Endothelial cell of umbilical vein (primary cell): ENCODE measurements at regions not wholly inside any gene's neighbourhood (a gene's known extent, or its start where the extent isn't known, plus 50 kb on each side); places are given as distances from the start of the nearest gene placed in this dataset.

Source experiments
- BruUV-seq: library from RNA; stranded (reverse); fragments of 400-500 nt; replicated peaks from 2 replicates; lab custom pipeline; 2021; lab: Mats Ljungman, UMichigan
- CTCF ChIA-PET: fragments of 300-600, 350-600 bp; sonication (Branson Sonifier 250); formaldehyde crosslinking; loops from one replicate; lab custom pipeline; 2021; ENCODE audit warnings: antibody characterized with exemption, inconsistent platforms; lab: Charles Lee
- POLR2A ChIA-PET: fragments of 300-600, 350-600 bp; sonication (Branson Sonifier 250); formaldehyde crosslinking; loops from one replicate; lab custom pipeline; 2021; ENCODE audit warnings: antibody characterized with exemption, inconsistent platforms; lab: Charles Lee
- DNase-seq: peaks from one replicate; pipeline ENCODE4 v3.0.0-alpha.2; 2011; ENCODE audit warnings: low read depth, low spot score
- FAIRE-seq: peaks from 2 replicates; lab custom pipeline; 2011; peaks lifted over from hg19 to GRCh38; lab: Jason Lieb, UNC
- H2AFZ ChIP-seq: 2 replicates; pipeline ENCODE4 v1.6.0; 2012; ENCODE audit warnings: low read depth, low read length, control low read depth, inconsistent platforms
- H3K27ac ChIP-seq: 2 replicates; pipeline ENCODE4 v1.5.1; 2011; ENCODE audit warnings: low read depth, mild to moderate bottlenecking, control low read depth, low read length, moderate library complexity; ENCODE audit not compliant: insufficient read depth
- H3K27me3 ChIP-seq, 2 experiments: 2 replicates each; pipeline versions ENCODE4 v1.6.0 to v1.6.1; 2011; ENCODE audit warnings: low read length in 2 of 2, mixed read lengths in 1 of 2; ENCODE audit not compliant: control insufficient read depth in 2 of 2, insufficient read depth in 2 of 2
- H3K36me3 ChIP-seq, 2 experiments: 2 replicates in 1 of 2; 3 replicates in 1 of 2; pipeline ENCODE4 v1.5.1; 2011; ENCODE audit warnings: low read length in 2 of 2, mild to moderate bottlenecking in 1 of 2, moderate library complexity in 1 of 2; ENCODE audit not compliant: control insufficient read depth in 2 of 2, insufficient read depth in 2 of 2; ENCODE audit errors: extremely low read depth in 1 of 2
- H3K4me1 ChIP-seq: 3 replicates; pipeline ENCODE4 v1.5.1; 2011; ENCODE audit warnings: mild to moderate bottlenecking, low read length; ENCODE audit not compliant: control insufficient read depth, insufficient read depth; ENCODE audit errors: extremely low read depth
- H3K4me2 ChIP-seq: 2 replicates; pipeline ENCODE4 v1.6.1; 2011; ENCODE audit warnings: low read length, control low read depth, mixed read lengths; ENCODE audit not compliant: insufficient read depth
- H3K4me3 ChIP-seq, 3 experiments: fragments of 200-600 bp in 1 of 3; sonication (generic), shearing (Covaris generic) in 1 of 3; replicated peaks in 1 of 3; 2 replicates each; pipeline ENCODE4 v1.5.1; 2011 to 2016; ENCODE audit warnings: control low read depth in 3 of 3, low read length in 3 of 3, mild to moderate bottlenecking in 2 of 3, inconsistent platforms in 1 of 3, low read depth in 1 of 3, moderate library complexity in 1 of 3; ENCODE audit not compliant: insufficient read depth in 1 of 3
- H3K79me2 ChIP-seq: 2 replicates; pipeline ENCODE4 v1.6.0; 2012; ENCODE audit warnings: low read length, inconsistent platforms; ENCODE audit not compliant: control insufficient read depth, insufficient read depth
- H3K9ac ChIP-seq: replicated peaks from 2 replicates; pipeline ENCODE3; 2011; ENCODE audit warnings: low read length, control low read depth; ENCODE audit not compliant: insufficient read depth; ENCODE audit errors: extremely low read depth
- H3K9me1 ChIP-seq: replicated peaks from 3 replicates; pipeline ENCODE4 v1.6.0; 2011; ENCODE audit warnings: mild to moderate bottlenecking, low read length; ENCODE audit not compliant: control insufficient read depth, insufficient read depth; ENCODE audit errors: extremely low read depth
- H3K9me3 ChIP-seq: replicated peaks from 2 replicates; pipeline ENCODE4 v1.5.1; 2012; ENCODE audit warnings: low read length, inconsistent platforms; ENCODE audit not compliant: control insufficient read depth, insufficient read depth
- H4K20me1 ChIP-seq: replicated peaks from 2 replicates; pipeline ENCODE3; 2011; ENCODE audit warnings: mild to moderate bottlenecking, low read length; ENCODE audit not compliant: control insufficient read depth, insufficient read depth; ENCODE audit errors: extremely low read depth
- CTCF ChIP-seq, 2 donors: IDR thresholded peaks; 1 replicate in 1 of 2; 2 replicates in 1 of 2; pipeline ENCODE4 v1.5.1; 2011; ENCODE audit warnings: low read length in 2 of 2, mild to moderate bottlenecking in 2 of 2, moderate library complexity in 2 of 2, control low read depth in 1 of 2, inconsistent platforms in 1 of 2, low read depth in 1 of 2; ENCODE audit not compliant: insufficient read depth in 1 of 2; ENCODE audit errors: extremely low read depth in 1 of 2
- EZH2 ChIP-seq: IDR thresholded peaks from 2 replicates; pipeline ENCODE4 v1.6.1; 2012; ENCODE audit warnings: borderline replicate concordance, low read depth, mild to moderate bottlenecking, moderate library complexity, low read length, inconsistent platforms; ENCODE audit not compliant: severe bottlenecking
- FOS ChIP-seq: IDR thresholded peaks from 2 replicates; pipeline ENCODE4 v1.6.1; 2011; ENCODE audit warnings: mild to moderate bottlenecking, low read length, moderate library complexity, borderline replicate concordance; ENCODE audit not compliant: insufficient read depth
- GATA2 ChIP-seq: IDR thresholded peaks from 2 replicates; pipeline ENCODE4 v1.7.0; 2011; ENCODE audit warnings: low read depth, mild to moderate bottlenecking, moderate library complexity, mixed read lengths, low read length; ENCODE audit not compliant: insufficient read length, insufficient read depth
- JUN ChIP-seq: IDR thresholded peaks from 2 replicates; pipeline ENCODE4 v1.6.1; 2011; ENCODE audit warnings: borderline replicate concordance, low read depth; ENCODE audit not compliant: insufficient read length, insufficient read depth
- MYC ChIP-seq: IDR thresholded peaks from one replicate; pipeline ENCODE4 v1.6.1; 2011; ENCODE audit warnings: mild to moderate bottlenecking, low read depth, low read length
- POLR2A ChIP-seq: IDR thresholded peaks from 2 replicates; pipeline ENCODE4 v1.6.1; 2012; ENCODE audit warnings: low read depth, mild to moderate bottlenecking, control low read depth, low read length
- POLR2AphosphoS5 ChIP-seq: IDR thresholded peaks from 2 replicates; pipeline ENCODE4 v1.6.1; 2012; ENCODE audit warnings: low read depth, mild to moderate bottlenecking, control low read depth, low read length, moderate library complexity; ENCODE audit not compliant: insufficient read depth
- dilution Hi-C: fragments of 300-500 bp; cut with MboI; formaldehyde crosslinking; loops from one replicate; pipeline ENCODE4 v1.15.0; 2019; ENCODE audit warnings: low sequenced_read_pairs; ENCODE audit not compliant: extremely low pct_ligation_motif_present
- intact Hi-C: fragments of 100-400 bp; cut with micrococcal nuclease; formaldehyde crosslinking; loops from one replicate; pipeline ENCODE4 v1.10.0; 2022
- TF ChIP-seq, protein P1 (sequence below): IDR thresholded peaks from 2 replicates; pipeline ENCODE4 v1.6.1; 2011; ENCODE audit not compliant: insufficient read depth, insufficient read length

- FAIRE-seq (no peak), DNase-seq (no peak)
- intact Hi-C loops, result no loop called here
- ChIA-PET CTCF (no interaction called here), POLR2A (no interaction called here)
- no peaks in the 10 kb centered on the region for H3K9me3 ChIP-seq
- H3K4me1 ChIP-seq, result no peaks in the 10 kb centered on the region
- TF ChIP-seq GATA2, result no peak
- TF ChIP-seq CTCF (IDR thresholded peaks at IDR 0.05; ENCODE audit: extremely low read depth in 1 of 2, insufficient read depth in 1 of 2, low read depth in 1 of 2, low read length in 2 of 2), result no peak
- TF ChIP-seq EZH2, result no peak
- no peak for TF ChIP-seq POLR2A
- TF ChIP-seq FOS, result no peak
- TF ChIP-seq JUN, result no peak
- TF ChIP-seq MYC, result no peak
- TF ChIP-seq, protein P1, sequence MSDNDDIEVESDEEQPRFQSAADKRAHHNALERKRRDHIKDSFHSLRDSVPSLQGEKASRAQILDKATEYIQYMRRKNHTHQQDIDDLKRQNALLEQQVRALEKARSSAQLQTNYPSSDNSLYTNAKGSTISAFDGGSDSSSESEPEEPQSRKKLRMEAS, result no peak
- TF ChIP-seq POLR2AphosphoS5, result no peak
- no peaks in the 10 kb centered on the region for H3K79me2 ChIP-seq
- H2AFZ ChIP-seq, result no peak overlapping the region
- no TSS peak for BruUV-seq
- no peaks in the 10 kb centered on the region for H4K20me1 ChIP-seq
- H3K4me2 ChIP-seq, result no peak overlapping the region
- H3K4me3 ChIP-seq, result no peak overlapping the region
- dilution Hi-C loops, result no loop called here
- H3K9me1 ChIP-seq, result no peaks in the 10 kb centered on the region
- H3K27ac ChIP-seq, result no peak overlapping the region
- no peaks in the 10 kb centered on the region for H3K36me3 ChIP-seq
- H3K27me3 ChIP-seq, result no peaks in the 10 kb centered on the region
- no peak overlapping the region for H3K9ac ChIP-seq
These were observed 484.4 kb upstream of the SPRED2 start for GRCh38 chr2:65916785-65917295.
